ENCODE measurements at regions not wholly inside any gene's neighbourhood (a gene's known extent, or its start where the extent isn't known, plus 50 kb on each side); places are given as distances from the start of the nearest gene placed in this dataset.

DNA sequence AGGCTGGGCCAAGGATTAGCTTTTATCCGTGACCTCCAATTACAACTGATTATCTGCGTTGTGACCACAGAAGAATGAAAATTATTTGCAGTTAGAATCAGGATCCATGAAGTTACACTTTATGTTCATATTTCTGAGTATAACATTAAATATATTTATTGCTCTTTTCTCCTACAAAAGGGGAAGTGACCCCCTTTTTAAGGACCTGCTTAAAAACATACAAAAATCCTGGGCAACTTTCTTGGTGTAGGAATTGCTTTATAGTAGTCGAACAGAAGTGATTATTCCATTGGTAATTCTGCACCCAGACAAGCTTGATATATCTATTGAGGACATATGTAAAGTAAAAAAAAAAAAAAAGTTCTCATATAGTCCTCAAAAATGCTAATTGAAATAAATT, 208.7 kb downstream of the MRPL39 start:
- Histone ChIP-seq H2AFZ (ENCODE audit: low read depth, low read length) (no peak overlapping the region), H4K20me1 (ENCODE audit: insufficient read depth, low read length) (no peaks in the 10 kb centered on the region), H3K9ac (ENCODE audit: low read length) (no peak overlapping the region), H3K27me3 (ENCODE audit: insufficient read depth, low read length) (no peaks in the 10 kb centered on the region), H3K4me1 (ENCODE audit: insufficient read depth, low read length) (no peaks in the 10 kb centered on the region), H3K4me2 (ENCODE audit: low read length) (no peak overlapping the region), H3K9me3 (ENCODE audit: insufficient read depth, low read depth, low read length) (no peaks in the 10 kb centered on the region), H3K27ac (ENCODE audit: low read depth, low read length) (no peak overlapping the region), H3K4me3 (ENCODE audit: insufficient read depth, low read depth, low read length) (no peak overlapping the region), H3K36me3 (ENCODE audit: insufficient read depth, low read length) (no peaks in the 10 kb centered on the region), H3K79me2 (ENCODE audit: insufficient read depth, low read length) (no peaks in the 10 kb centered on the region)
- FAIRE-seq (no peak), DNase-seq (ENCODE audit: low read depth) (no peak)
- Mint-ChIP-seq H3K9me3 (ENCODE audit: unreplicated experiment) (peaks cover 2% of the 10 kb centered on the region), H3K36me3 (ENCODE audit: low read depth, unreplicated experiment) (peaks cover 17% of the 10 kb centered on the region), H3K27ac (ENCODE audit: unreplicated experiment) (no peak overlapping the region), H3K4me3 (ENCODE audit: unreplicated experiment) (no peak overlapping the region), H3K4me1 (ENCODE audit: low read depth, unreplicated experiment) (no peaks in the 10 kb centered on the region), H3K27me3 (ENCODE audit: low read depth, unreplicated experiment) (no peaks in the 10 kb centered on the region)
- TF ChIP-seq, protein P1, sequence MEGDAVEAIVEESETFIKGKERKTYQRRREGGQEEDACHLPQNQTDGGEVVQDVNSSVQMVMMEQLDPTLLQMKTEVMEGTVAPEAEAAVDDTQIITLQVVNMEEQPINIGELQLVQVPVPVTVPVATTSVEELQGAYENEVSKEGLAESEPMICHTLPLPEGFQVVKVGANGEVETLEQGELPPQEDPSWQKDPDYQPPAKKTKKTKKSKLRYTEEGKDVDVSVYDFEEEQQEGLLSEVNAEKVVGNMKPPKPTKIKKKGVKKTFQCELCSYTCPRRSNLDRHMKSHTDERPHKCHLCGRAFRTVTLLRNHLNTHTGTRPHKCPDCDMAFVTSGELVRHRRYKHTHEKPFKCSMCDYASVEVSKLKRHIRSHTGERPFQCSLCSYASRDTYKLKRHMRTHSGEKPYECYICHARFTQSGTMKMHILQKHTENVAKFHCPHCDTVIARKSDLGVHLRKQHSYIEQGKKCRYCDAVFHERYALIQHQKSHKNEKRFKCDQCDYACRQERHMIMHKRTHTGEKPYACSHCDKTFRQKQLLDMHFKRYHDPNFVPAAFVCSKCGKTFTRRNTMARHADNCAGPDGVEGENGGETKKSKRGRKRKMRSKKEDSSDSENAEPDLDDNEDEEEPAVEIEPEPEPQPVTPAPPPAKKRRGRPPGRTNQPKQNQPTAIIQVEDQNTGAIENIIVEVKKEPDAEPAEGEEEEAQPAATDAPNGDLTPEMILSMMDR (IDR thresholded peaks at IDR 0.05; ENCODE audit: insufficient read depth, low read depth, low read length) = no peak
- TF ChIP-seq EZH2 (IDR thresholded peaks at IDR 0.05; ENCODE audit: insufficient read depth, low read length) = no peak

DNA sequence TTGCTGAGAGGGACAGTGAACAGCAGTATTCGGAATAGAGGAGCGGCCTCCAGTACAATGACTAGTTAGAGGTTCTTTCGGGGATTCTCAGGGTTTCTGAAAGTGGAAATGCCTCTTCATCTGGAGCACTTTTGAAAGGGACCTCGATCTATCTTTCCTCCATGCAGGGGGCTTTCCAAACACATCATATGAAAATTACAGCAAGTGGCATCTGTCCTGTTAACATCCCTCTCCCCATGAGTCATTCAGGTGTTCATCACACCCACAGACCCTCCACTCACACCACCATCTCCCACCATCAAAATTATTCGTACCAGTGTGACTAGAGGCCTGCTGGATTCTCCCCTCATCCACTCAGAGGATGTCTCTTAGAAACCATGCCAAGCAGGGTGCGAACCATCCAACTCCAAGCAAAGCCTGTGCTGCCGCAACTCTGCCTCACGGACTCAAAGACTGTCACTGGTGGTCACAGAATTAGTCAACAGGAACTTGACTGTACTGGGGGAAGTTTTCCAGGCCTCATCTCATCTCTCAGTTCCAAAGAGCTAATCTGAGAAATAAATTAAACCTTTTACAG, 211.1 kb downstream of the MRPL39 start:
- no peak overlapping the region for H3K27ac ChIP-seq (ENCODE audit: low read depth, low read length)
- no peaks in the 10 kb centered on the region for H3K4me1 Mint-ChIP-seq (ENCODE audit: low read depth, unreplicated experiment)
- H4K20me1 ChIP-seq (ENCODE audit: insufficient read depth, low read length) = no peaks in the 10 kb centered on the region
- H3K9me3 Mint-ChIP-seq (ENCODE audit: unreplicated experiment) = no peaks in the 10 kb centered on the region
- H3K27me3 ChIP-seq (ENCODE audit: insufficient read depth, low read length) = no peaks in the 10 kb centered on the region
- H3K36me3 Mint-ChIP-seq (ENCODE audit: low read depth, unreplicated experiment) = peaks cover 2% of the 10 kb centered on the region
- no peak for TF ChIP-seq EZH2 (IDR thresholded peaks at IDR 0.05; ENCODE audit: insufficient read depth, low read length)
- TF ChIP-seq, protein P1 (IDR thresholded peaks at IDR 0.05; ENCODE audit: insufficient read depth, low read depth, low read length) = no peak
- no peak overlapping the region for H3K9ac ChIP-seq (ENCODE audit: low read length)
- no peaks in the 10 kb centered on the region for H3K9me3 ChIP-seq (ENCODE audit: insufficient read depth, low read depth, low read length)
- FAIRE-seq (no peak), DNase-seq (ENCODE audit: low read depth) (no peak)
- H3K79me2 ChIP-seq (ENCODE audit: insufficient read depth, low read length) = no peaks in the 10 kb centered on the region
- H2AFZ ChIP-seq (ENCODE audit: low read depth, low read length) = no peak overlapping the region
- no peak overlapping the region for H3K27ac Mint-ChIP-seq (ENCODE audit: unreplicated experiment)
- H3K4me3 Mint-ChIP-seq (ENCODE audit: unreplicated experiment) = no peak overlapping the region
- no peaks in the 10 kb centered on the region for H3K27me3 Mint-ChIP-seq (ENCODE audit: low read depth, unreplicated experiment)
- no peak overlapping the region for H3K4me2 ChIP-seq (ENCODE audit: low read length)
- H3K36me3 ChIP-seq (ENCODE audit: insufficient read depth, low read length) = no peaks in the 10 kb centered on the region
- no peaks in the 10 kb centered on the region for H3K4me1 ChIP-seq (ENCODE audit: insufficient read depth, low read length)
- no peak overlapping the region for H3K4me3 ChIP-seq (ENCODE audit: insufficient read depth, low read depth, low read length)

DNA sequence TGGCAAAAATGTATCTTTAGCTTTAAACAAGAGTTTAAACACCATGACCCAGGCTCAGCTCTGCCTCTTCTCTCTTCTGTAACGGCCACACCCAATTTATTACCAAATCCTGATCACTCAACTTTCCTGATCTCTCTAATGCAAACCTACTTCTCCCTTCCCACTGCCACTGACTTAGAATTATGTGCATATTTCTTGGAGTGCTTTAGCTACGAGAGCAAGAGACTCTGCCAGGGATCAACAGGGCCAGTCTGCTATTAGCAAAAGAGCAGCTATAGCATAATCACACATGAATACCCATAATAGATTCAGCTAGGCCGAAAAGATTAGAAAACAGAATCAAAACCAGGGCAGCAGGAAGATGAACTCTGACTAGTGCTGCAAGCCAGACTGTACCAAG, 215.5 kb downstream of the MRPL39 start:
- no peak overlapping the region for H3K4me3 Mint-ChIP-seq (ENCODE audit: unreplicated experiment)
- H3K27ac ChIP-seq (ENCODE audit: low read depth, low read length) = no peak overlapping the region
- H3K36me3 Mint-ChIP-seq (ENCODE audit: low read depth, unreplicated experiment) = peaks cover 7% of the 10 kb centered on the region
- no peaks in the 10 kb centered on the region for H3K9me3 ChIP-seq (ENCODE audit: insufficient read depth, low read depth, low read length)
- no peaks in the 10 kb centered on the region for H3K27me3 Mint-ChIP-seq (ENCODE audit: low read depth, unreplicated experiment)
- no peak overlapping the region for H3K4me2 ChIP-seq (ENCODE audit: low read length)
- no peaks in the 10 kb centered on the region for H3K27me3 ChIP-seq (ENCODE audit: insufficient read depth, low read length)
- no peaks in the 10 kb centered on the region for H3K36me3 ChIP-seq (ENCODE audit: insufficient read depth, low read length)
- no peaks in the 10 kb centered on the region for H3K4me1 ChIP-seq (ENCODE audit: insufficient read depth, low read length)
- H4K20me1 ChIP-seq (ENCODE audit: insufficient read depth, low read length) = no peaks in the 10 kb centered on the region
- peaks cover 4% of the 10 kb centered on the region for H3K4me1 Mint-ChIP-seq (ENCODE audit: low read depth, unreplicated experiment)
- DNase-seq (ENCODE audit: low read depth) (no peak), FAIRE-seq (no peak)
- no peak for TF ChIP-seq EZH2 (IDR thresholded peaks at IDR 0.05; ENCODE audit: insufficient read depth, low read length)
- TF ChIP-seq, protein P1 (IDR thresholded peaks at IDR 0.05; ENCODE audit: insufficient read depth, low read depth, low read length) = no peak
- H3K4me3 ChIP-seq (ENCODE audit: insufficient read depth, low read depth, low read length) = no peak overlapping the region
- no peaks in the 10 kb centered on the region for H3K79me2 ChIP-seq (ENCODE audit: insufficient read depth, low read length)
- H2AFZ ChIP-seq (ENCODE audit: low read depth, low read length) = no peak overlapping the region
- H3K9me3 Mint-ChIP-seq (ENCODE audit: unreplicated experiment) = peaks cover 3% of the 10 kb centered on the region
- H3K27ac Mint-ChIP-seq (ENCODE audit: unreplicated experiment) = no peak overlapping the region
- H3K9ac ChIP-seq (ENCODE audit: low read length) = no peak overlapping the region

All from astrocyte (in vitro differentiated cells and primary cell).